GM18868 (cell line): ENCODE measurements at regions not wholly inside any gene's neighbourhood (a gene's known extent, or its start where the extent isn't known, plus 50 kb on each side); places are given as distances from the start of the nearest gene placed in this dataset.

Experiments used
- ATAC-seq: cut with Tn5 transposase; IDR thresholded peaks from one replicate; pipeline ENCODE4 v1.9.1; 2021; ENCODE audit warnings: mild to moderate bottlenecking, moderate library complexity; ENCODE audit not compliant: unreplicated experiment

DNA sequence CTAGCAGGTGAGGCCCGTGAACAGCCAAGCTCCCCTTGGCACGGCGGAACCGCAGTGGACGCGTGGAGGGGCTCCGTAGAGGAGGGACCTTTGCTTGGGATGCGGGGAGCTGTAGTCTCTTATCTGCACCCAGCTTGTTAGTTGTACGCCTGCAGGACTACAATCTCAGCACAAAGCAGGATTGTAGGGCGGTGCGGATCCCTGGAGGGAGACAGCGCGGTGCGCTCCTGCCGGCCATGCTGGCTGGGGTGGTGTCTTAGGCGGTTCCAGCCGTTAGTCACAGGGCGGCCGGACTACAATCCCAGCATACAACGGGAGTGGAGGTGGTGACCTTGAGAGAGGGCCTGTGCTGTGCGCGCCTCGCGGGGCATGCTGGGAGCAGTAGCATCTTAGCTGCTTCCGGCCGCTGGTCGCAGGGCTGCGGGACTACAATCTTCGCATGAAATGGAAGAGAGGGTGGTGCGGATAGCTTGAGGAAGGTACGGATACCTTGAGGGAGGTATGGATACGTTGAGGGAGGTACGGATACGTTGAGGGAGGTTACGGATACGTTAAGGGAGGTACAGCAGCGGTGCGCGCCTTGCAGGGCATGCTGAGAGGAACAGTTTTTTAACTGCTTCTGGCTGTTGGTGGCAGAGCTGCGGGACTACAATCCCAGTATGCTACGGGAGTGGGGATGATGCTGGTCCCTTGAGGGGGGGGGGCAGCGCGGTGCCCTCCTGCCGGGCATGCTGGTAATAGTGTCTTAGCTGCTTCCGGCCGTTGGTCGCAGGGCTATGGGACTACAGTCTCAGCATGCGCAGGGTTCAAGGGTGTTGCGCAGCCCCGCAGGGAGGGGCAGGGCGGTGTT, 1419.1 kb downstream of the UQCRFS1 start:
- peak; percentile 86 for ATAC-seq

DNA sequence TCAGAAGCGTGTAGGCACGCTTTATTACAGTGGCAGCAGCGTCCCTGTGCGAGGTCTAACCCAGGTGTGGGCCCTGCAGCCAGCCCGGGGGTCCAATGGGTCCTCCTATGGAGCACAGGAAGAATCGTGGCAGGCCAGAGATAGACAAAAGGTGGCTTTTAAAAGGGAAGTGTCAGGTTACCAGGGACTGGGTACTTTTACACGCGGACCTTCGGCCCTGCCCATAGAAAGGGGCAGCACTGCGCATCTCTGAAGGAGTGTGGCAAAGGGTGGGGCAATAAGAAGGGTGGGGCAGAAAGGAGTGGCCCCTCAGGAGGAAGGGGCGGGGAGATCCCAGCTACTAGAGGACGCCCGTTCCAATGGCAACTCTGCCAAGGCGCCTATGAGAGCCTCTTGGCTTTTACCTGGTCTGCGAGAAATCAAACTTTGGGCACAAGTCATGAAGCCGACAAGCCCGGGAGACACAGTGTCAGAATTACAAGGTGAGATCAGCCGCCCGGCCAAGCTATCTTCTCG, 1419.8 kb downstream of the UQCRFS1 start:
- peak; percentile 83 for ATAC-seq

DNA sequence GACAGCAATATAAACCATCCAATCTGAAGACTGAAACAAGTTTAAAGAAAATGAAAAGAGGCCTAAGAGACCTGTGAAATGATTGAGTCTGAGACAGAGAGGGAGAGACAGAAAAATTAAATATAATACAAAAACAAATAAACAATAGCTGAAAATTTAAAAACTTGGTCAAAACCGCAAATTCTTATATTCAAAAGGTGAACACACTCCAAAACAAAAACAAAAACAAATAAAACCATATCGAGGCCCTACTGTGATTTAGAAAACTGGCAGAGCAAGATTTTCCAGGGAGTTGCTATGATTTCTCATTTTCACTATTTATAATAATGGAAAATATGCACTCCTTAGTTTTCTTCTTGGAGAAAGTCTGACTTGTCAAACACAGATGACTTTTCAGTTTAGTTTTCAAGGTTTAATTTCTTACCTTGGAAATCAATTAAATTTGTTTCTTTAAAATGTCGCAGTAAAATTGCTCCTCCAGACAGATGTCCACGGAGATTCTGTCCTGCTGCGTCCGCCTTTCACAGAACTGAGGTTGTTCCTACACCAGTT, 1420.3 kb downstream of the UQCRFS1 start:
- no peak for ATAC-seq

DNA sequence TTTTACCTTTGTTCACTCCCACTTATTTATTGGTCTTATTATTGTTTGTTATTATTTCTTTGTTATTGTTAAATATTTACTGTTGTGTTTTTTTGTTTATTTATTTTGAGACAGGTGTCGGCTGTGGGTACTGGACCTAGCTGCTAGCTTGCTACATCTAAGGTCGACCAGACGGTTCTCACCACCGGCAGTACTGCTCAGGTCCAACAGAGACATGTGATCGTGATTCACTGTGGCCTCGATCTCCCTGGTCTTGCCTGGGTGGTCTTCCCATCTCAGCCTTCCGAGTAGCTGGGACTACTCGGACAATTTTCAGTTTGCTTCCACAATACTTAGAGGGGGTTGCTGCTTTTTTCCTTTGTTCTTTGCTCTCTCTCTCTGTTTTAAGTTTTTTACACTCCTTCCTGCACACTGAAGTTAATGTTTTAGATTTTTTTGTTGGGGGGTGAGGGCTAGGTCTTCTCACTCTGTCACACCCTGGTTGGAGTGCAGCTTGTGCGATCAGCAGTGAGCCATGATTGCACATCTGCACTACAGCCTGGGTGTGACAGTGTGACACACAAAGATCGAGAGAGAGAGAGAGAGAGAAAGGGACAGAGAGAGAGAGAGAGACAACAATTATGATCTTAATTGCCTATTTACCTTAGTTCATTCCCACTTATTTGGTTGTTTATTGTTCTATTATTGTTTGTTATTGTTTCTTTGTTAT, 1432.4 kb downstream of the UQCRFS1 start:
- no peak for ATAC-seq

DNA sequence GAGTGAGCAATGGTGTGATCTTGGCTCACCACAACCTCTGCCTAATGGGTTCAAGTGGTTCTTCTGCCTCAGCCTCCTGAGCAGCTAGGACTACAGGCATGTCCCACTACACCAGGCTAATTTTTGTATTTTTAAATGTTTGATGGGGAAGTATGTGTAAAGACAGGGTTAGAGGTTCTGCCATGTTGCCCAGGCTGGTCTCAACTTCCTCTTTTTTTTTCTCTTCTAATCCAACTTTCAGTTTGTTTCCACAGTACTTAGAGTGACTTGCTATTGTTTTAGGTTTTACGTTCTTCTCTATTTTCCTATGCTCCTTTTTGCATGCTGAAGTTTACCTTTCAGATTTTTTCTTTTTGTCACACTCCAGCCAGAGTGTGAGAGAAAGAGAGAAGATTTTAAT, 1433.0 kb downstream of the UQCRFS1 start:
- no peak for ATAC-seq

DNA sequence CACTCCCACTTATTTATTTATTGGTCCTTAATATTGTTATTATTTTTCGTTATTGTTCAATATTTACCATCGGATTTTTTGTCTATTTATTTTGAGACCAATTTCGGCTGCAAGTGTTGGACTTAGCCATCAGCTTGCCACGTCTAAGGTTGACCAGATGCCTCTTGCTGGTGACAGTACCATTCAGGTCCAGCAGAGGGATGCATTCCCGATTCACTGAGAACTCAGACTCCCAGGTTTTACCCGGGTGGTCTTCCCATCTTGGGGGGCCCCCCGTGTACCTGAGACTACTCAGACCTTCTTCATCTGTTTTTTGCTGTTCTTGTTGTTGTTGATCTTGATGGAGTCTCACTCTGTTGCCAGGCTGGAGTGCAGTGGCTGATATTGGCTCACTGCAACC, 1435.2 kb downstream of the UQCRFS1 start:
- no peak for ATAC-seq

DNA sequence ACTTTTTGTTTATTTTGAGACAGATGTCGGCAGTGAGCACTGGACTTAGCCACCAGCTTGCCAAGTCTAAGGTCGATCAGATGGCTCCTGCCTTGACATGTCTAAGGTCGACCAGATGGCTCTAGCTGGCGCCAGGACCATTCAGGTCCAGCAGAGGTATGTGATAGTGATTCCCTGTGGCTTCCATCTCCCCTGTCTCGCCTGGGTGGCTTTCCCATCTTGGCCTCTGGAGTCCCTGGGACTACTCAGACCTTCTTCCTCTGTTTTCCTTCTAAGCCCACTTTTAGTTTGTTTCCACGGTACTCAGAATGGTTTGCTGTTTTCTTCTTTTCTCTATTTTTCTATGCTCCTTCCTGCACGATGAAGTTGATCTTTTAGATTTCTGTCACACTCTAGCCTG, 1435.7 kb downstream of the UQCRFS1 start:
- ATAC-seq: no peak

DNA sequence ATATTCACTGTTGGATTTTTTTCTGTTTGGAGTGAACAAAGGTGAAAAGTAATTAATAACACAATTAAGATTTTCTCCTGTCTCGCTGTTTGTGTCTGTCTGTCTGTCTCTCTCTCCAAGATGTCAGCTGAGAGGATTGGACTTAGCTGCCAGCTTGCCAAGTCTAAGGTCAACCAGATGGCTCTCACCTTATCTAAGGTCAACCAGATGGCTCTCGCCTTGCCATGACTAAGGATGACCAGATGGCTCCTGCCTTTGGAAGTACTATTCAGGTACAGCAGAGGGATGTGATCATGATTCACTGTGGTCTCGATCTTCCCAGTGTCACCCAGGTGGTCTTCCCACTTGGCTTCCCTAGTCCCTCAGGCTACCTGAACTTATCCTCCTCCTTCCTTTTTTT, 1436.4 kb downstream of the UQCRFS1 start:
- no peak for ATAC-seq

DNA sequence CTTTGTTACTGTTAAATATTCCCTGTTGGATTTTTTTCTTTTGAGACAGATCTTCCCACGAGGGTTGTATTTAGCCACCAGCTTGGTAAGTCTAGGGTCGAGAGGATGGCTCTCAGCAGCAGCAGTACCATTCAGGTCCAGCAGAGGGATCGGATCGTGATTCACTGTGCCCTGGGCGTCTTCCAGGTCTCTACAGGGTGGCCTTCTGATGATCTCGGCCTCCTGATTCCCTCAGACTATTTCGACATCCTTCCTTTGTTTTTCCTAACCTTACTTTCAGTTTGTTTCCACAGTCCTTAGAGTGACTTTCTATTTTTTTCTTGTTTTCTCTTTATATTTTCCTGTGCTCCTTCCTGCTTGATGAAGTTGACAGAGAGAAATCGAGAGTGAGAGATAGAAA, 1436.9 kb downstream of the UQCRFS1 start:
- peak; percentile 35 for ATAC-seq

DNA sequence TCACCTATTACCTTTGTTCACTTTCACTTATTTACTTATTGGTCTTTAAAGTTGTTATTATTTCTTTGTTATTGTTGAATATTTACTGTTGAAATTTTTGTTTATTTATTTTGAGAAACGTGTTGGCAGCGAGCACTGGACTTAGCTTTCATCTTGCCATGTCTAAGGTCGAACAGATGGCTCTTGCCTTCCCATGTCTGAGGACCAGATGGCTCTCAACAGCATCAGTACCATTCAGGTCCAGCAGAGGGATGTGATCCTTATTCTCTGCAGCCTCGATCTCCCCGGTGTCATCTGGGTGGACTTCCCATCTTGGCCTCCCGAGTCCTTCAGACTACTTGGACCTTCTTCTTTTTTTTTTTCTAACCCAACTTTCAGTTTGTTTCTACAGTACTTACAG, 1437.6 kb downstream of the UQCRFS1 start:
- no peak for ATAC-seq

DNA sequence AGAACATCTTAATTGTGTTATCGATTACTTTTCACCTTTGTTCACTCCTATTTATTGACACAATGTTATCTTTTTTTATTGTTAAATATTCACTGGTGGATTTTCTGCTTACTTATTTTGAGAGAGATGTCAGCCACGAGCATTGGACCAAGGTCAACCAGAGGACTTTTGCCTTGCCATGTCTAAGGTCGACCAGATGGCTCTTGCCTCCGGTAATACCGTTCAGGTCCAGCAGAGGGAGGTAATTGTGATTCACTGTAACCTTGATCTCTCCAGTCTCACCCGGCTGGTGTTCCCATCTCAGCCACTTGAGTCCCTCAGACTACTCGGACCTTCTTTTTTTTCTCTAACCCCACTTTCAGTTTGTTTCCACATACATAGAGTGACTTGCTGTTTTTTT, 1438.1 kb downstream of the UQCRFS1 start:
- no peak for ATAC-seq

DNA sequence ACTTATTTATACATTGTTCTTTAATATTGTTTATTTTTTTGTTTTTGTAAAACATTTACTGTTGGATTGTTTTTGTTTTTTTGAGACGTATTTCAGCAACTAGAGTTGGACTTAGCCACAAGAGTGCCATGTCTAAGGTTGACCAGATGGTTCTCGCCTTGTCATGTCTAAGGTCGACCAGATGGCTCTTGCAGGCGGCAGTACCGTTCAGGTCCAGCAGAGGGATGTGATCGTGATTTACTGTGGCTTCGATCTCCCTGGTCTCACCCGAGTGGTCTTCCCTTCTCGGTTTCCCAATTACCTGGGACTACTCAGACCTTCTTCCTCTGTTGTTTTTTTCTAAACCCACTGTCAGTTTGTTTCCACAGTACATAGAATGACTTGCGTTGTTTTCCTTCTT, 1438.6 kb downstream of the UQCRFS1 start:
- no peak for ATAC-seq

DNA sequence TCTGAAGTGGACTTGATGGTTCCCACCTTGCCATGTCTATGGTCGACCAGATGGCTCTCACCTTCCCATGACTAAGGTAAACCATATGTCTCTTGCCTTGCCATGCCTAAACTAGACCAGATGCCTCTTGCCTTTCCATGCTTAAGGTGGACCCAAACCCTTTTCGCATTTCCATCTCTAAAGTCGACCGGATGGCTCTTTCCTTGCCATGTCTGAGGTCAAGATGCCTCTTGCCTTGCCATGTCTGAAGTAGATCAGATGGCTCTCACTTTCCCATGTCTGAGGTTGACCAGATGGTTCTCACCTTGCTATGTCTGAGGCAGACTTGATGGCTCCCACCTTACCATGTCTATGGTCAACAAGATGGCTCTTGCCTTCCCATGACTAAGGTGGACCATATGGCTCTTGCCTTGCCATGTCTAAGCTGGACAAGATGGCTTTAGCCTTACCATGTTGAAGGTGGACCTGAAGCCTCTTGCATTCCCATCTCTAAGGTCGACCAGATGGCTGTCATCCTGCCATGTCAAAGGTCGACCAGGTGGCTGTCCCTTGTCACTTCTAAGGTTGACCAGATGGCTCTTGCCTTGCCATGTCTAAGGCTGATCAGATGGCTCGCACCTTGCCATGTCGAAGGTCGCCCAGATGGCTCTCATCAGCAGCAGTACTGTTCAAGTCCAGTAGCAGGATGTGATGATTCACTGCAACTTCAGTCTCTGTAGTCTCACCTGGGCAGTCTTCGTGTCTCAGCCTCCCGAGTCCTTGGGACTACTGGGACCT, 1439.4 kb downstream of the UQCRFS1 start:
- no peak for ATAC-seq

DNA sequence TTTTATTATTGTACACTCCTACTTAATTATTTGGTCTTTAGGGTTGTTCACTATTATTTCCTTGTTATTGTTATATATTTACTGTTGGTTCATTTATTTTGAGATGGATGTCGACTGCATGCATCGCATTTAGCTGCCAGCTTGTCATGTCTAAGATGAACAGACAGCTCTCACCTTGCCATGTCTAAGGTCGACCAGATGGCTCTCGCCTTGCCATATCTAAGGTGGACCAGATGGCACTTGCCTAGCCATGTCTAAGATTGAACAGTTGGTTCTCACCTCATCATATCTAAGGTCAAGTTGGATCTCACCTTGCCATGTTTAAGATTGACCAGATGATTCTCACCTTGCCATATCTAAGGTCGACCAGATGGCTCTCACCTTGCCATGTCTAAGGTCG, 1440.9 kb downstream of the UQCRFS1 start:
- ATAC-seq: no peak

DNA sequence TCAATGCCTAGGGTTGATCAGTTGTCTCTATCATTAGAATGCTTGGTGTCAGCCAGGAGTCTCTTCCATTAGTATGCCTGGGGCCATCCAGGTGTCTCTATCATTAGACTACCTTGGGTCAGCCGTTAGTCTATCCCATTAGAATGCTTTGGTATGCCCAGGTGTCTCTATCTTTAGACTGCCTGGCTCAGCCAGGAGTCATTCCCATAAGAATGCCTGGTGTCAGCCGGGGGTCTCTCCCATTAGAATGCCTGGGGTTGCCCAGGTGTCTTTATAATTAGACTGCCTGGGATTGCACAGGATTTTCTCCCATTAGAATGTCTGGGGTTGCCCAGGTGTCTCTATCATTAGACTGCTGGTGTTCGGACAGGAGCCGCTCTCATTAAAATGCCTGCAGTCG, 1442.9 kb downstream of the UQCRFS1 start:
- ATAC-seq: no peak

DNA sequence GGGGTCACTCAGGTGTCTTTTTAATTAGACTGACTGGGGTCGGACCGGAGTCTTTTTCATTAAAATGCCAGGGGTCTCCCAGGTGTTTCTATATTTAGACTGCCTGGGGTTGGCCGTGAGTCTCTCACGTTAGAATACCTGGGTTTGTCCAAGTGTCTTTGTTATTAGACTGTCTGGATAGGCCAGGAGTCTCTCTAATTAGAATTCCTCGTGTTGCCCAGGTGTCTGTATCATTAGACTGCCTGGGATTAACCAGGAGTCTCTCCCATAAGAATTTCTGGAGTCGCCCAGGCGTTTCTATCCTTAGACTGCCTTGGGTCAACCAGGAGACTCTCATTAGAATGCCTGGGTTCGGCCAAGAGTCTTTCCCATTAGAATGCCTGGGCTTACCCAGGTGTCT, 1445.7 kb downstream of the UQCRFS1 start:
- no peak for ATAC-seq

DNA sequence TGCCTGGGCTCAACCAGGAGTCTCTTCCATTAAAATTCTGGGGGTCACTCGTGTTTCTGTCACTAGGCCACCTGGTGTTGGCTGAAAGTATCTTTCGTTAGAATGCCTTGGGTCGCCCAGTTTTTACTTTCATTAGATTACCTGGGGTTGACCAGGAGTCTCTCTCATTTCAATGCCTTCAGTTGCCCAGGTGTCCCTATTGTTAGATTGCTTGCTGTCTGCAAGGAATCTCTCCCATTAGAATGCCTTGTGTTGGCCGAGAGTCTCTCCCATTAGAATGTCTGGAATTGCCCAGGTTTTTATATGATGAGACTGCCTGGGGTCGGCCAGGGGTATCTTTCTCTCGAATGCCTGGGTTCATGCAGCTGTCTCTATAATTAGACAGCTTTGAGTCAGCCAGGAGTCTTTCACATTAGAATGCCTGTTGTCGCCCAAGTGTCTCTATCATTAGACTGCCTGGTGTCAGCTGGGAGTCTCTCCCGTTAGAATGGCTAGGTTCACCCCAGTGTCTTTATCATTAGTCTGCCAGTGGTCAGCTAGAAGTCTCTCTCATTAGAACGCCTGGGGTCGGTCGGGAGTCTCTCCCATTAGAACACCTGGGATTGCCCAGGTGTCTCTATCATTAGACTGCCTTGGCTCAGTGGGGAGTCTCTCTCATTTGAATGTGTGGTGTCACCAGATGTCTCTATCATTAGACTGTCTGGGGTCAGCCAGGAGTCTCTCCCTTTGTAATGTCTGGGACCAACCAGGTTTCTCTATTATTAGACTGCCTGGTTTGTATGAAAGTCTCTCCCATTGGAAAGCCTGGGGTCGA, 1446.8 kb downstream of the UQCRFS1 start:
- ATAC-seq: no peak

DNA sequence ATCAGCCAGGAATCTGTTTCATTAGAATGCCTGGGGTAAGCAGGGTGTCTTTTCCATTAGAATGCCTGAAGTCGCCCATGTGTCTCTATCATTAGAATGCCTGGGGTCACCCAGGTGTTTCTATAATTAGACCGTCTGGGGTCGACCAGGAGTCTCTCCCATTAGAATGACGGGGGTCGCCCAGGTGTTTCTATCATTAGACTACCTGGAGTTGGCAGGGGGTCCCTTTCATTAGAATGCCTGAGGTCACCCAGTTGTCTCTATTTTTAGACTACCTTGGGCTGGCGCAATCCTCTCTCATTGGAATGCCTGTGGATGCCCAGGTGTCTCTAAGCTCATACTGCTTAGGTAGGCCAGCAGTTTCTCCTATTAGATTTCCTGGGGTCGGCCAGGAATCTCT, 1447.6 kb downstream of the UQCRFS1 start:
- ATAC-seq: no peak

DNA sequence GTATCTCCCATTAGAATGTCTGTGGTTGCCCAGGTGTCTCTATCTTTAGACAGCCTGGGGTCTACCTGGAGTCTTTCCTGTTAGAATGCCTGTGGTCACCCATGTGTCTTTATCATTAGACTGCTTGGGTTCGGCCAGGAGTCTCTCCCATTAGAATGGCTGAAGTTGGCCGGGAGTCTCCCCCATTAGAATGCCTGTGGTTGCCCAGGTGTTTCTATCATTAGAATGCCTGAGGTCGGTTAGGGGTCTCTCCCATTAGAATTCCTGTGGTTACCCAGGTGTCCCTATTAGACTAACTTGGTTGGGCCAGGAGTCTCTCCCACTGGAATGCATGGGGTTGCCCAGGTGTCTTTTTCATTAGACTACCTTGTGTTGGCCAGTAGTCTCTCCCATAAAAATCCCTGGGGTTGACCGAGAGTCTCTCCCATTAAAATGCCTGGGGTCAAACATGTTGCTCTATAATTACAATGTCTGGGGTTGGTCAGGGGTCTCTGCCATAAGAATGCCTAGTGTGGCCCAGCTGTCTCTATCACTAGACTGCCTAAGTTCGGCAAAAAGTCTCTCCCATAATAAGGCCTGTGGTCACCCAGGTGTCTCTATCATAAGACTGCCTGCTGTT, 1448.7 kb downstream of the UQCRFS1 start:
- no peak for ATAC-seq

DNA sequence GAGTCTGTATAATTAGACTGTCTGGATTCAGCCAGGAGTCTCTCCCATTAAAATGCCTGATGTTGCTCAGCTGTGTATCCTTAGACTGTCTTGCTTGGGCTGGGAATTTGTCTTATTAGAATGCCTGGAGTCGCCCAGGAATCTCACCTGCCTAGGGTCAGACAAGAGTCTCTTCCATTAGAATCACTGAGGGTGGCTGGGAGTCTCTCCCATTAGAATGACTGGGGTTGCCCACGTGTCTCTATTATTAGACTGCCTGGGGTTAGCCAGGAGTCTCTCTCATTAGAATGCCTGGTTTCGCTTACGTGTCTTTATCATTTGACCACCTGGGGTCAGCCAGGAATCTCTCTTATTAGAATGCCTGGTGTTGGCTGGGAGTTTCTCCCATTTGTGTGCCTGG, 1450.0 kb downstream of the UQCRFS1 start:
- no peak for ATAC-seq
